Activated CD4-positive, CD25-positive, alpha-beta regulatory T cell treated with anti-CD3 and anti-CD28 coated beads, Interleukin-2, amount 50 U/mL, for 72 hours (primary cell): ENCODE measurements at regions not wholly inside any gene's neighbourhood (a gene's known extent, or its start where the extent isn't known, plus 50 kb on each side); places are given as distances from the start of the nearest gene placed in this dataset.

Experiments used
- DNase-seq: peaks from one replicate; pipeline ENCODE4 v3.0.0; 2021

DNA sequence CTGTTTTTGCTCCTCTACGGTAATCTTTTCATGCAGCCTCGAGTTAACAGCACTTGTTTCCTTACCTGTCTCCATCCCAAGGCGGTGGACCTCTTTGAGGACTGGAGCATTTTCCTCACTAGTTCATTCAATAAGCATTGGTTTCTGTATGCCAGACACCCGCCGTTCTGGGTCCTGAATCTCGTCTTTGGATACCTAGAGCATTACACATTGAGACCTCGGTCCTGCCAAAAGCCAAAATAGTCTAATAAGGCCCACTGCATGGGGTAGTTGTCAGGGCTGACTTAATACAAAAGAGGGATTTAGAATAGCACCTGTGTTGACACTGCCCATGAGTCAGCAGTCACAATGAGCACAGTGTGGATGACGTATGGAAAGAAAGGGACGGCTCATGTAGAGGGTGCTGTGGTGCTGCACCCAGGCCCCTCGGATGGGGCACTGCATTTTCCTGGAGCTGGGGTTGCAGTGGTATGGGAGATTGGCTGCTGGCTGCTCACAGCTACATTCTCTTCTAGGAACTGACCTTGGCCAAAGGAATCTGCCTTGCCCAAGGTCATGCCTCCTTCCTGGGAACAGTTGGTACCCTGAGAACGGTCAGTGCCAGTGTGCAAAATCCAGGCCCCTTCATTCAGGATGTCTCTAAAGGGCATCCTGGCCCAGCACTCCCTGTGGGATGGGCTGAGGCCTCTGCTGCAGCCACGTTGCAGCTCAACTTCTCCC is 126.9 kb upstream of the NCK2 start:
- DNase-seq = no peak

GRCh38 chr2:105615305-105615704 is 129.4 kb upstream of the NCK2 start:
- no peak for DNase-seq

- DNase-seq = no peak
Measured at GRCh38 chr2:105611811-105612424, 132.8 kb upstream of the NCK2 start.

- DNase-seq = no peak
Measured at GRCh38 chr2:105611333-105611637, 133.4 kb upstream of the NCK2 start.

- no peak for DNase-seq
Measured at GRCh38 chr2:105610576-105611332, 134.0 kb upstream of the NCK2 start.

DNA sequence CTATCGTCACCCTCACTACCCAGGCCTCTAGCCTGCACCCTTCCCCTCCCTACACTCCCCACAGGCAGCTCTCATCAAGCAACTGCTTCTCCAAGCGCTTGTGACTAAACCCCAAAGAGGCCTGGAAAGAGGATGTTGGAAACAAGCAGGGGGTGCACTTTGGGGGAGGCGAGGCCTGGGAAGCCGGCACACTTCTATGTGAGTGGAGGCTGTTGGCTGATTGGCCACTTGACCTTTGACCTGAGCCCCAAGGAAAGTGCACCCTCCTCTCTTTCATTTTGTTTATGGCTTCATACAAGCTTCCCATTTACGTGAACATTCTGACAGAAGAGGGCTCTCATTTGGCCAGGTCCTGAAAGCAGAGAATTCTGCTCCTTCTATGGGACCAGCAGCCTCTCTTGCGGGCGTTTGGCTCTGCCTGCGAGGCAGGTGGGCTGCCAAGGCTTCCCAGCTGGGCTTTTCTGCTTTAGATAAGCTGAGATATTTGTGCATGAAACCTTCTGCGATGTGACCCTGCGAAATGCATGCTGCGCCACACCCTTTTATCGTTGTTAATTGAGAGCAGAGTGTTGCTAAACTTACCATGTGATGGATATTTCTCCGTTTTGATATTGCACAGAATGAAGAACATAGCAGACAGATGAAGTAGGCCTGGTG is 134.8 kb upstream of the NCK2 start:
- DNase-seq = no peak

- DNase-seq = no peak
Measured at GRCh38 chr2:105607920-105608504, 136.7 kb upstream of the NCK2 start.

- no peak for DNase-seq
Measured at GRCh38 chr2:105606081-105606480, 138.6 kb upstream of the NCK2 start.

DNA sequence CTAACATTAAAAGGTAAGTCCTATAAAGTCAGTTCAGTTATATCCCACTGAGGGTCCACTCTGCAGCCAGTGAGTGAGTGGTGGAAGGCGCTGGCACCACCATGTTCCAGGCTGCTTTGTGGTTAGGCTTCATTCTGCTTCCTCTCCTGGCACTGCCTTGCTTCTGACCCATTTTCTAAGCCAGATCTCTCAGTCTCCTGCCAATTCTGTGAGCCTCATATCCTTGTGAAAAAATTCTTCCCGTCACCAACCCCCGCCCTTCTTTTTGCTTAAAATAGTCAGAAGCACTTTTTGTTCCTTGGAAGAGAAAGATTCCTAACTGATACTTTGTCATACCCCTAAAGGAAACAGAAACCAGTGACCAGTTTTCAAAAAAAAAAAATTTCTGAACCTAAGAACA is 139.8 kb upstream of the NCK2 start:
- DNase-seq = no peak

DNA sequence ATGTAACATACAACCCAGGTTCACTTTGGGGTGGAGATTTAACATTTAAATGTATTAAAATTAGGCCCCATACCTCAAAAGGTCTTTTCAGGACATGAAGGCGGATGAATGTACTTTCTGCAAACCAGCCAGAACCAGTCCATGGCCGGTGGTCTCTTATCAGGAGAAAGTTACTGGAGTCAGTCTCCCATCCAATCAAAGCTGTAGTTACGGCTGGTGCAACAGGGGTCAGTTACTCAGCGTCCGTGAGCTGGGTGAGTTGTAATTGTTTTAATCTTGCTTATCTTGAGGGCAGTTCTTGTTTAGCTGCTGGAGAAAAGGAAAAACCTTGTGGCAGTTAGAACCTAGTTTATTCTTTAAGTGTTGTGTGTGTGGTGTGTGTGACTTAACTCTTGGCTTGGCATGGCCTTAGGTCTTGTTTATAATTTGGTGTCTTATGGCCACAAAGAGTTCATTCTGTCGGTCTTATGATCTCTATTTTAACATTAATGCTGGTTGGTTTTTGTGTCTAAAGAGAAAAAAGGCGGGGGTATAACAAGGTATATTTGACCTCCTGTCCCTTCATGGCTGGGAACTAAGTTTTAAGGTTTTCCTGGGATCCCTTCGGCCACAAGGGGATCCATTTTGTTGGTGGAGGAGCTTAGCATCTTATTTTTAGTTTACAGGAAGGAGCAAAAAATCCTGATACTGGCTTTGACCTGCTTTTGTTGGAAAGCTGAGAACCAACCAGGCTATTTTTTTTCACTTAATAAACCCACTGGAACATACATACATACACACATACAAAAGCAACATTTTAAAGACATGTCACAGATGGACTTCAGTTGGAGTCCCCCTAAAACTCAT is 143.5 kb upstream of the NCK2 start:
- no peak for DNase-seq

GRCh38 chr2:105600602-105600948 is 144.1 kb upstream of the NCK2 start:
- DNase-seq = no peak

GRCh38 chr2:105600037-105600442 is 144.7 kb upstream of the NCK2 start:
- no peak for DNase-seq

GRCh38 chr2:105598829-105599698 is 145.6 kb upstream of the NCK2 start:
- DNase-seq = no peak

GRCh38 chr2:105597806-105598803 is 146.6 kb upstream of the NCK2 start:
- DNase-seq = no peak

DNA sequence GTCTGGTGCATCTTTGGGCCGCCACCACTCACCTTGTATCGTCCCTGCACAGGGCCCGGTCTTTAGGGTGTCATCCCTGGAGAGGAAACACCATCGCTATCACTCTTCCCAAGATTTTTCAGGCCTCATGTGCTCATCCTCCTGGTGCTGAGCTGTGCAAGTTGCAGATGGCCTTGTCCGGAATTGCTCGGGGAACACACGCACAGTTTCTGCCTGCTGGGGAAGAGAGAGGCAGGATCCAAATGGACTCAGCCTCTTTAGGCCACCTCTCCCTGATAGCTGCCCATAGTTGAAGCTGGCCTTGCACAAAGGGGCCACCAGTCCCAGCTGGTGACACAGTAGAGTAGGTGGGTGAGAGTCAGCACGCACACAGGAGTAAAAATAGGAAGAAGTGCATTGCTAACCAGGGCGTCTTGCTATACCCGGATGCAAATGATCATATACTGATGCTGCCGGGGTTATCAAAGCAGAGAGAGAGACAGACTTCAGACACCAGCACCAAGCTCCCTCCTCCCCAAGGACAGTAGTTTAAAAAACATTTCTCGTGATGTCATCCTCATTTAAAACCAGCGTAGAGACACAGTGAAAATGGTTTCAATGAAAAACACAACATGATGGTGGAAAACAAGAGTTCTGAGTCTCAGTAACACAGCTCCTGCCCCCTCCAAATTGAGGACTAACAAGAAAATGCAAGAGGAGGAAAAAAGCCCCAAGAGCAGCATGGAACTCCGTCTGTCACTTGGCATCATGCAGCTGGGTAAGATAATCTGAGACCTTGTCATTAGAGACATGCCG is 147.5 kb upstream of the NCK2 start:
- DNase-seq = no peak

DNA sequence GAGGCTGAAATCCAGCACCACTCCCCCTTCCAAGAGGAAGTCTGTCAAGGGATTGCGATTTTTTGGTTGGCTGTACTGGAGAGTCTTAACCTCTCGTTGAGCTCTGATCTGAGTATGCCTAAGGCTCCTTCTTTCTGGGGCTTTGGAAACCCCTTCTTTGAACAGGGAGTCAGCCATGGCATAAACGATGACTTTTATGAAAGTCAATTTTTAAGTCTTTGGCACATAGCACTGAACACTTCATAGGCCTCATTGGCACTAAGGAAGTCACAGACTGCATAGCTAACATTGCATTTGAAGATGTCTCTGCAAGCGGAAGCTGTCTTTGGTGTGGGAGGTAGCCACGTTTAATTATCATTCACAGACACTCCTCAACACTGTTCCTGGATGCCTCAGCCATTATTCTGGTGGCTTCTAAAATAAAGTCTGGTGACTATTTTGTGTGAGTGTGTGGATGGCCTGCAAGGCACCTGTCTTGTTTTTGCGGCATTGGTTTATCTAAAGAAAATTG is 148.2 kb upstream of the NCK2 start:
- DNase-seq = no peak

- DNase-seq = no peak
Measured at GRCh38 chr2:105595536-105595935, 149.2 kb upstream of the NCK2 start.

DNA sequence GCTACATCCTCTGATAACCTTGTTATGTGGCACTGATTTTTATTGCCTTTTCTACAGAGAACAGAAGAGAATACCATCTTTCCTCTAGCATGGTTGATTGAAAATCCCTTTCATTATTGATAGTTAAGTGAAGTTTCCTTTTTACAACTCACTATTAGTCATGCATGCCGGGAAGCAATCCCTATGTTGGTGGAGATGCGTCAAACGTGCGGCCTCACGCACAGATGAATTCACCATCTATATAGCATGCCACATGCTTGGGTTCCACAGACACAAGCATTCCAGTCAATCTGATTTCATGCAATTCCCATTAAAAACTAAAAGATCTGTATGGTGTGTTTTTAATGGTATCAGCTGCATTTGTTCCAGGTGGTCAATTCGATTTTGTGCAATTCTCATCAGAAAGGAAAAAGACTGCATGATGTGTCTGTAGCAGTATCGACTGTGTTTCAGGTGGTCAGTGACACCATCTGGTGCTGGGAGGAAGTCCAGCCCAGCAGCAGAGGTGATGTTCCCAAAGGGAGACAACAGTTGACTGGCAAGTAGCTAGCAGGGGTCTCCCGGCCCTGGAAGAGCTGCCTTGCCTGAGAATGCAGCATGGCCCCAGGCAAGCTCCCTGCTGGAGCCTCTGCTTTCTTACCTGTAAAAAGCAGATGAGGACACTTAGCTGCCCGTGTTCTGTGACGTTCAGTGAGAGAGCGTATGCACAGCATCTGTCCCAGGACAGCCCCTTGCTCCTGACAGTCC is 151.3 kb upstream of the NCK2 start:
- no peak for DNase-seq
